ENCODE measurements at regions not wholly inside any gene's neighbourhood (a gene's known extent, or its start where the extent isn't known, plus 50 kb on each side); places are given as distances from the start of the nearest gene placed in this dataset.
A peak's percentile ranks its signal among the peaks of the same experiment; 100 is the strongest.

DNA sequence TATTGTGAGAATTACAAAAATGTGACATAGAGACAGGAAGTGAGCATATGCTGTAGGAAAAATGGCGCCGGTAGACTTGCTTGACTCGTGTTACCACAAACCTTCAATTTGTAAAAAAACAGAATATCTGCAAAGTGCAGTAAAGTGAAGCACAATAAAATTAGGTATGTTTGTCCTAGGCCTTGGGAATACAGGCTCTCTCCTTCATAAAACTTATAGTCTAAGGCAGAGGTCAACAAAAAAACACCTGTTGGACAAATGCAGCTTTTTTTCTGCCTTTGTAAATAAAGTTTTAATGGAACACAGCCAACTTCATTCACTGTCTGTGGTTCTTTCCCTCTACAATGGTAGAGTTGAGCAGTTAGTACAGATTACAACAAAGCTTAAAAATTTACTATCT lies 216.8 kb upstream of the SATB1 start:
- no peak for DNase-seq (ENCODE audit: low read depth in 1 of 2, low spot score in 1 of 2)

DNA sequence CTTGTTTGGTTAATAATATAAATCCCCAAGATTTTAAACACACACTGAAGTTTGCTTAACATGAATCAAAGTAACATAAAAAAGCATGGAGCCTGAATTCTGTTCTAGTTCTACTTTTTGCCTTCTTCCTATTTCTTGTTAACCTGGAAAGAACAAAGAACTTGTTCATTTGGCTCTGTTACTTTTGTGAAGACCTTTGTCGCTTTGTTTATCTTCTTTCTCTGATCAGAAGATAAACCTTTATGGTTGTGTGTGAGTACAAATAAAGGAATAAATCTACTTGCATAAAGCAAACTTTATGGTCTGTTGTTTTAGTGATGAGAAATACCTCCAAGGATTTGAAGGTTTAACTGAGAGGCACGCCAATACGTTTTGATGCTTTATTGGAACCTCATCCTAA lies 210.1 kb upstream of the SATB1 start:
- no peak for DNase-seq (ENCODE audit: low read depth in 1 of 2, low spot score in 1 of 2)

DNA sequence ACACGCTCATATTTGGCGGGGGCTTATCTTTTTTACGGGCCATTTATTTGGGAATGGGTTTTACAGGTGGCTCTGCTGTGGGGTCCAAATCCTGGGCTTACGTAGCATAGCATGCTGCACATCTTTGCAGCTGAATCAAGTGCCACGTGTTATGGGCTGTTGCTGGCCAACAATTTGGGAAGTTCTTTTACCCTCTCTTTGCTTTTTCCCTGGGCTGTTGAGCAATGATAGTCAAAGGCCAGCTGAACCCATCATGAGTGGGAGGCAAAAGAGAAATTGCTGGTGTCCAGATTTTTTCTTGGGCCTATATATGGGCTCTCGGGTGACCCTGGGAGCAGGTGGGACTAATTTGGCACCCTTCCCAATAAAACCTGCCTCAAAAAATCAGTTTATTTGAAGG lies 209.3 kb upstream of the SATB1 start:
- DNase-seq (ENCODE audit: low read depth in 1 of 2, low spot score in 1 of 2): no peak

DNA sequence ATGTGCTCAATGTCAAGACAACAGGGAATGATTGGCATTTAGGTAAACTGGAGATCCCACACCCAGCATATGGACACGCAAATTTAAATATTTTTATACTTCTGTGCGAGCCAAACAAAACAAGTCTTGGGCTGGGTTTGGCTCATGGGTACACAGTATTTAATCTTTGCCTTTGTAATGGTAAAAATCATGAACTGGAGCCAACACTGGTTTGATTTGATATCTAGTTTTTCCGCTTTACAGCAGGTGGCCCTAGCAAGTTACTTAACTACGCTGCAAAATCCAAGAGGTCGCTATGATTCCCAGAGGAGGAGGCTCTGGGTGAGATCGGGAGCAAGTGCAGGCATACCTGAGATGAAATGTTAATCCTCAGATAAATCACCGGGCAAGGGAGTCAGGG lies 207.9 kb upstream of the SATB1 start:
- no peak for DNase-seq (ENCODE audit: low read depth in 1 of 2, low spot score in 1 of 2)

DNA sequence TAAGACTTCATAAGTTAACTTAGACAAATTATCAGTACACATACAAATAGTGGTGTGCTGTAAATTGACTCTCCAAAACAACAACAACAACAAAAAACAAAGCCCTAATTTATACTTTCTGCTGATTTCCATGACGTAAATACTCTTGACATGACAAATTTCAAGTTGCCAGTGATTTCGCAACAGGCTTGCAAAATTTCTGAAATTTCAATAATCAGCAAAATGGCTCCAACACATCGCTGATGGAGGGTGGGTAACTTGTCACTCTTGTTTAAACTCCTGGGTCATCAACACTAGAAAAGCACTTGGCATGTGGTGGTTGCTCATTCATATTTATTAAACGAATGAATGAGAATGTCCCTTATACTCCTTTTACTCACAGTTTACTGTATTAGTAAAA lies 205.2 kb upstream of the SATB1 start:
- no peak for DNase-seq (ENCODE audit: low read depth in 1 of 2, low spot score in 1 of 2)

DNA sequence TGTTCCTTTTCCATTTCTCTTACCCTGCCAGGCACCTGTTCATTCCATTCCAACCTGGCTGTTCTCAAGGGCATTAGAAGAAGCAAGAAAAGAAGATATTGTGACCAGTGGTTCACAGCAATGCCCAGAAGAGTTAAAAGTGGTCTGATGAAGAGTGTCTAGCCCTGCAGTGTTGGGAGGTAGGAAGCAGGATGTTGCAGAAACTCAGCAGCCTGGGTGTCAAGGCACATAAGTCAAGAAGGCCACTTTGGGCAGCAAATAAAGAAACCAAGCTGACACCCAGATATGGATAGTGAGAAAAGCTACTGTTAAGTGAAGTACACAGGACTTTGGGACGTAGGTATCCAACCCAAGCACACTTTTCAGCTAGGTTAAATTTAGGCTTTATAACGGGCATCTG lies 199.9 kb upstream of the SATB1 start:
- no peak for DNase-seq (ENCODE audit: low read depth in 1 of 2, low spot score in 1 of 2)

DNA sequence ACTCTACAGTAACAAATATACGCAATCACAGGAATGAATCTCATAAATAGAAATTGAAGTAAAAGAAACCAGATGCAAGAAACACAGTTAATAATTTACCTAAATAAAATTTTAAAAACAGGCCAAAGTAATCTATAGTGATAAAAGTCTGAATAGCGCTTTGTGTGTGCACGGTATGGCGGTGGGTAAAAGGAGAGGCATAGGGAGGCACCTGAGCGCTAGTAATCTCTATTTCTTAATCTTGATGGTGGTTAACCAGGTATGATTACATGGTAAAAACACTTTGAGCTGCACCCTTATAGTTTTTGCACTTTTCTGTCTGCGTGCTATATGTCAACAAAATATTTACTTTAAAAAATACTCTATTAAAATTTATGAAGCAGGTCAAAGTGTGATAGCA lies 198.1 kb upstream of the SATB1 start:
- no peak for DNase-seq (ENCODE audit: low read depth in 1 of 2, low spot score in 1 of 2)

DNA sequence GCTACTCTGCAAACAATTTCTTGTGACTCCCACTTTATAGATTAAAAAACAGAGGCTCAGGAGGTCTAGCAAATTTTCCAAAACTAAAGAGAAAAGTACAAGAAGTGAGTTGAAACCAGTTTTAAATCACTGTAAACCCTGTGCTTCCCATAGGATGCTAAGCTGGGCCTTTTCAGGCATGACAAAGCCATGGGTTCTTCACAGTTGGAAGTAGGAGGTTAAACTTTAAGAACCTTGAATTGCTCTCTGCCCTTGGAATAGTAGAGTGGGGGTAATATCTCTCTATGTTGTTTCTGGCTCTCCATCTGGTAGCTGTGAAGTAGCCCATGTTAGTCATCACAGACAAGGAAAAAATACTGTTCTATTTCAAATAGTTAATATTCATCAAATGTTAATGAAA lies 193.6 kb upstream of the SATB1 start:
- no peak for DNase-seq (ENCODE audit: low read depth in 1 of 2, low spot score in 1 of 2)

DNA sequence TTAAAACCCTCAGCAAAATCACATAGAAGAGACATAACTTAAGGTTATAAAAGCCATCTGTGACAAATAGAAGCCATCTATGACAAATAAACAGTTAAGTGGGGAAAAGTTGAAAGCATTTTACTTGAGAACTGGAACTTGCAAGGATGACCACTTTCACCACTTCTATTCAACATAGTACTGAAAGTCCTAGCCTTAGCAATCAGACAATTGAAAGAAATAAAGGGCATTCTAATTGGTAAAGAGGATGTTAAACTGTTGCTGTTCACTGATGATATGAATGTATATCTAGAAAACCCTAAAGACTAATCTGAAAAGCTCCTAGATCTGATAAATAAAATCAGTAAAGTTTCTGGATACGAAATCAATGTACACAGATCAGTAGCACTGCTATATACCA lies 186.9 kb upstream of the SATB1 start:
- DNase-seq (ENCODE audit: low read depth in 1 of 2, low spot score in 1 of 2): no peak

DNA sequence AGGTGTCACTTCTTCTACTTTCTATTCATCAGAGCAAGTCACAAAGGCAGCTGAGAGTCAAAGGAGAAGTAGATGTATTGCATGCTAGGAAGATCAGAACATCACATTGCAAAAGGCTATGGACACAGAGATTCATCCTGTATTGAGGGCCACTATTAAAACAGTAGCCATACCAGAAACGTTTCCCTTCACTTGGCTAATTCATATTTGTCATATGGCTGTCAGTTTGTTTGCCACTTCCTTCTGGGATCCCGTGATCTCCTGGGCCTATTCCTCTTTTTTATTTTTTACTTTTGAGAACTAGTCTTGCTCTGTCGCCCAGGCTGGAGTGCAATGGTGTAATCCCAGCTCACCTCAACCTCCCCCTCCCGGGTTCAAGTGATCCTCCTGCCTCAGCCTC lies 184.0 kb upstream of the SATB1 start:
- DNase-seq (ENCODE audit: low read depth in 1 of 2, low spot score in 1 of 2): no peak

DNA sequence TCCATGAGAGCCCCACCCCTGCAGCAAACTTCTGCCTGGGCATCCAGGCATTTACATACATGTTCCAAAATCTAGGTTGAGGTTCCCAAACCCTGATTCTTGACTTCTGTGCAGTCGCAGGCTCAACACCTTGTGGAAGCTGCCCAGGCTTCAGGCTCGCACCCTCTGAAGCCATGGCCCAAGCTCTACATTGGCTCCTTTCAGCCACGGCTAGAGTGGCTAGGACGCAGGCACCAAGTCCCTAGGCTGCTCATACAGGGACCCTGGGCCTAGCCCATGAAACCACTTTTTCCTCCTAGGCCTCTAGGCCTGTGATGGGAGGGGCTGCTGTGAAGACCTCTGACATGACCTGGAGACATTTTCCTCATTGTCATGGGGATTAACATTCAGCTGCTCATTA lies 172.8 kb upstream of the SATB1 start:
- no peak for DNase-seq (ENCODE audit: low read depth in 1 of 2, low spot score in 1 of 2)

DNA sequence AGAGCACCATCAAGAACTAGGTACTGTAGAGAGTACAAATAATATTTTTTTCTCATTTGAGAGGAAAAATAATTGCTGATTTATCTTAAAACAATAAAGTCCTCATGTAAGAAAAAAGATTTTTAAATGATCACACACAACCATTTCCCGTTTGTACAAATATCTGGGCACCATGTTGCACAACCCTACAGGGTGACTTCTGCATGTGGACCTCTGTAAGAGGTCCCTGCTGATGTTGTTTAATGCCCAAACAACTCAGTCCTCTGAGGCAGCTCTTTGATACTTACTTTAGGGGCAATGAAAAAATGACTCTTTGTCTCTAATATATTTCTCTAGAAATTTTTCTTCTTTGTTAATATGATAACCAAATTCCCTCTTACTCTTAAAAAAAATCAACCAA lies 168.1 kb upstream of the SATB1 start:
- no peak for DNase-seq (ENCODE audit: low read depth in 1 of 2, low spot score in 1 of 2)

DNA sequence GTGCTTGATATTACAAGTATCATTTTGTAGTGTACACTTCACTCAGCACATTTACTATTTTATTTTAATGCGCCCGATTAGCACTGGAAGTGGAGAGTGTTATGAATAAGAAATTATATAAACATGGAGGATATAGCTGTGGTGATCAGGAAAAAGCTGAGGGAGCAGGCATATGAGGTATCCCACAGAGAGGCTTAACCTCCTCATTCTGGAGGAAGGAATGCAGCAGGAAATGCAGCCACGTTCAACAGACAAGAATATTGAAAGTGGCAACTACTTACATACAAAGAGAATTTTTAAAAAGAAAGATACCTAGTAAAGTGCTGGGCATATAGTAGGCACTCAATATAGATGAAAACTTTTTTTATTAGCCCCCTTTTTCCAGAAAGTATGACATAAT lies 166.0 kb upstream of the SATB1 start:
- DNase-seq (ENCODE audit: low read depth in 1 of 2, low spot score in 1 of 2): no peak

DNA sequence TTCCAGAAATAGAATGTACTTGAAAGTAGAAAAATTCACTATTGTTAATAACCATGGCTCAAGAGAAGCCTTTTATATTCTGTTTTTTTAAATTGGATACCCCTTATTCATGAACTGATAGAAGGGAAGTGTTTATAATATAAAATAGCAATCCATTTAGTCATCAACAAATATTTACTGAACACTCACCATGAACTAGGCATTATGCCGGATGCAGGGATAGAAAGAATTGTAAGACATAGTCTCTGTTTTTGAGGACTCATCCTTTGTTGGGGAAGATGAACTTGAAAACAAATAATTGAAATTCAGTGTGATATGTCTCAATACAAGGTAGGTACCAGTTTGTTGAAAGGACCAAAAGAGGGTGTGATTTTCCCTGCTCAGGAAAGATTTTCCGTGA lies 160.9 kb upstream of the SATB1 start:
- no peak for DNase-seq (ENCODE audit: low read depth in 1 of 2, low spot score in 1 of 2)

DNA sequence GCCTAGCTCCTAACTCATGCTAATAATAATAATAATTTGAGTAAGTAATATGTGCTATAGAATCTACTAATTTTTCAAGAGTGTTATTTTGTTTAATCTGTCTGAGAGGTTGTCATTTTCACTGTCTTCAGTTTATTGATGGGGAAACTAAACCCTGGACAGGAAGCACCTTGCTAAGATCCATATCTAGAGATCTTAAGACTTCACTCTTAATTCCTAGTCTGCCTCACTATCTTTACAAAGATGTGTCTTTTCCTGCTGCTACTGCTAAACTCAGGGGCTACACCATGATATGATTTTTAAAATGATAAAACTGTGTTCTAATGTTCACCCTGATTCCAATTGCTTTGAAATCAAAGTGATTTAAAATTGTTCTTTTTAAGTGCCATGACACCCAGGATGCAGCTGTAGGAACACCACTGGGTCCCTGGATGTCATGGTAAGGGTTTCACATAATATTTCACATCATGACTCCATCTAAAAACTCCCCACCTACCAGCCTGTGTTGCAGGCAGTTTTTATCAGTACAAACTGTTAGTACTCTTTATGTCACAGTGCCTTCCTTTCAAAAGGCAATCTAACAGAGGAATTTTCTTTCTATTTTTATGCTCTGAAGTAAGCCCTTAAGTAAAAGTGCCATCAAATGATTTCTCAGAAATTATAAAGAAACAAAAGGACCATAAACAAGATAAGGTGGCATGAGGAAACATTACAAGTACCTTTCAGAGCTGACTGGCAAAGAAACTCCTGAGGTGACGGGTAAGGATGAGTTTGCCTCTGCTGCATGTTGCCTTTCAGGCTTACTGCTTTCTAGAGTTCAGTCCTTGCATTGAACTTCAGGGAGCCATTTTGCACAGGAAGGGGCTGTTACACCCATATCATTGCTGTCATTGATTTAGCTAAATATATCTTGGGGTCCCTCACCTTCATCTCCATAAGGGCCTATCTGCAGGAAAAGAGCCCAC lies 160.1 kb upstream of the SATB1 start:
- DNase-seq (ENCODE audit: low read depth in 1 of 2, low spot score in 1 of 2): no peak

DNA sequence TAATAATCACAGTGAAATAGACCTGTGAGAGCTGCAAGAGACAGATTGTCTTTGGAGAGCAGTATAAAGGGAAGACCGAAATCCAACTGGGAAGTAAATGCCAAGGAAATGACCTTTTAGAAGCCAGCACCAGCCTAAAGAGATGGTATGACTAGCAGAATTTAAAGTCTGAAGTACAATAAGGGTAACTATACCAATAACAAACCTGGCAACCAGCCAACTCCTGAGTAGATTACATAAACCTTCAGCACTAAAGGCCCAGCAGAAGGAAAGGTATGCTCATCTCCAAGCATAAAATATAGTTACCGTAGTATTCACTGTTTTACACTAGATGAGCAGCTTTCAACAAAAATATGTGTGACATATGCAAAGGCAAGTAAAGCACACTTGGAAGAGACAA lies 155.1 kb upstream of the SATB1 start:
- no peak for DNase-seq (ENCODE audit: low read depth in 1 of 2, low spot score in 1 of 2)

DNA sequence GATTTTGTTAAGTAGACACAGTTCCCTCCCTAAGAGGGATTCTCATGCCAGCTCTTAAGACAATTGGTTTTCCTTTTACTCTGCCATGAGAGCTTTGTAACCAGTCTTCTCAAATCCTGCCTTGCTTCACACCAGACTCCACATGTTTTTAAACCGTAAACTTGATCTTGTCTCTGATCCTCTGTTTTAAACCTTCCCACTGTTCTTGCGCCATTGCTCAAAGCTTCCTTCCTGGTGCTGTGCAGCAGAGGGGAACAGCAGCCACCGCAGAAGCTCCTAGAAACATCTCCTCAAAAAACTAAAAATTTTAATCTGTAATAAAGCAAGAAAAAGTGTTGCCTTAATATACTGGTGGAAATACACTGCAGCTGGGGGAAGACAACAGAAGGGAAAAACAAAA lies 154.5 kb upstream of the SATB1 start:
- no peak for DNase-seq (ENCODE audit: low read depth in 1 of 2, low spot score in 1 of 2)

DNA sequence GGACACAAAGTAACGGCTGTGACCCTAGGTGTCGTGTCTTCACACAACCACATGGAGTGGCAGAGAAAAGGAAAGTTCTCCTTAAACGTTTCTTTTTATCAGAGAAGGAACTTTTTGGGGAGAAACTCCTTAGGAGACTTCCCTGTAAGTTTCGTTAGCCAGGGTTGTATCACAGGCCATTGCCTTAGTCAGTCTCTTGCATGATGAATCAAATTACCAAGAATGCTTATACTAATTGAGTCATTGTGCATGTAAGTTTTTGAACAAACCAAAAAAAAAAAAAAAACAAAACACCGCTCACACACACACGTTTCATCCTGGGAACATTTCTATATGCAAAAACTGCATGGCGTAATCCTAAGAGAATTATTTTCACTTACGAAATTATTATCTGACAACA lies 150.4 kb upstream of the SATB1 start:
- DNase-seq (ENCODE audit: low read depth in 1 of 2, low spot score in 1 of 2): no peak

DNA sequence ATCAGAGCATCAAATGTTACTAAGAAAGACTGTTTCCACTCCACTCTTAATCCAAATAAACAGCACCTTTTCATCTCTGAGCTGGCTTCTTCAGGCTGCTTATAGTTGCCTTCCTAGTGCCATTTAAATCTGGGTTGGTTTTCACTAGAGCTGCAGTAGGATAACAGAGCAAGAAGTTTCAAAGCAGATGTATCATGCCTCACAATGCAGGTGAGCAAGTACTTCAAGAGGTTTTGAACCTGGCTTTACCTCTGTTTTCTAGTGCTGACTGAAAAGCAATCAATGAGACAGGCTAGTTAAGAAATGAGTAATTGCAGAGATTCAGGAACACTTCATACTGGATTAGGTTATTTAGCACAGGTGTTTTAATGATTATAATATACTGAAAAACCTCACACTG lies 147.7 kb upstream of the SATB1 start:
- no peak for DNase-seq (ENCODE audit: low read depth in 1 of 2, low spot score in 1 of 2)

DNA sequence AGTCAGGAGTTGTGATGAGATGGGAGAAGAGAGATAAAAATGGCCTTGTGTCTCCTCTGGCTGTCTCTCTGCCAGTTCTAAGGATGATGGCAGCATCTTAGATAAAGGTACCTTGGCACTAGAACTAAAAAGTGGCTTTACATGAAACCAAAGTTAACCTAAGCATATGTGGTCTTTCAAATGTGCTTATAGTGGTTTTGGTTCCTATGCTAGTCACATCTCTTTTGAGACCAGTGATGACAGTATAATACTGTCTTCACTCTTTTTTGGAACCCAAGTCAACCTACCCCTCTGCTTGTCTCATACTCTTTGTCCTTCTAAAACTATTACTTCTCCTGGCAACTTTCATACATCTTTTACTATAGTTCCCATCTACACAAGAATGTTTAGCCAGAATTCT lies 142.2 kb upstream of the SATB1 start:
- no peak for DNase-seq (ENCODE audit: low read depth in 1 of 2, low spot score in 1 of 2)

DNA sequence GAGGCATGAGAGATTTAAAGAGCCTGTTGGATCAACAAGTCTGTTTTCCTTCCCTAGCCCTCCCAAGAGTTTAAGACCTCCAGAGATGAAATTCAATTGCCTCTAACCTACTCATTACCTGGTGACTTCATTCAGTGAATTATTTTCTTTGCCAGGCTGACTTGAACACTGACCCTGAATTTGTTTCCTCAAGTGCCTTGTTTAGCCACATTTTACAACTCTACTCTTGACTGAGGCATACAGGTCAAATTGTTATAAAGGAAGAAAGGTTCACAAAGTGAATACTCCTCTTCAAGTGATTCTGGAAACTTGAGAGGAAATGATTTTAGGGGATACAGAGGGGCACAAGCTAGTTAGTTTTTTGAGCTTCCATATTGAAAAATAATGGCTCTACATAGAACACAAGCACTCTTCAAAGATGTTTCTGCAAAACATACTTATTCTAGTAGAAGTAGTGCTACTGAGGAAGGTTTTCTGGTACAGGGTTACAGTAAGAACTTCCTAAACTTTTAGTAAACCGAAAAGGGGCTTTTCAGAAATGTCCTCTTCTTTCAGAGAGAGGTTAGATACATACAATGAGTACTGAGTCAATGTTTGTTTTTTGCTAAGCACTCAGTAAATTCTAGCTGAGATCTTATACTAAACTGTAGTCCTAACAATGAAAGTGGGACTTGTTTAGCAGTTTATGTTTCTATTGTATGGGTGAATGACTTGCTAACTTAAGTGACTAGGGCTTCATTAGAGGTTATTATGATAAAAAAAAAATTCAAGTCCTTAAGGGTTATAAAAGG lies 137.4 kb upstream of the SATB1 start:
- no peak for DNase-seq (ENCODE audit: low read depth in 1 of 2, low spot score in 1 of 2)

DNA sequence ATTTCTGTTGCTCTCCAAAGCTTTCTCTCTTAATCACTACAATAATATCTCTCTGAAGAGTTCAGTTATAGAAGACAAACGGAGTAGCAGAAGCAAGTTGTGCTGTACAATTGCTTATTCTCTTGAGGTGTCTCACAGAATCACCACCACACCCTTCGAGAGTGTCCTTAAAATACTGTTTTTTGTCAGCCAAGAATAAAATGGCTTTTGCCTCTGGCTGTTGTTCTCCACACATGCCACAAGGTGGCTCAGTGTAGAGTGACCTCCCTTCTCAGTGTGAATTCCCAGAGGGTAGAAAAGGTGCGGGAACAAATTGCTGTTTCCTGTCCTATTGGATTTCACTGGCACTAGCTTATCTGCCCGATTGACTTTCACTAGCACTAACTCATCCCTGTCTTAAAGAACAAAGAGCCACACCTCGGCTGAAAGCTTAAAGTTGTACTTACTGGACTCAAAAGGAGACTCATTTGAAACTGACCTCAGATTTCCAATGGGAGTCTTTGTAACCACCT lies 134.2 kb upstream of the SATB1 start:
- DNase-seq (ENCODE audit: low read depth in 1 of 2, low spot score in 1 of 2): peak in 1 of 2 donors; percentile 35

Measured in activated CD4-positive, alpha-beta T cell treated with anti-CD3 and anti-CD28 coated beads, Interleukin-2, amount 50 U/mL, for 24 hours (primary cell).